HG02981 (cell line): ENCODE measurements at regions not wholly inside any gene's neighbourhood (a gene's known extent, or its start where the extent isn't known, plus 50 kb on each side); places are given as distances from the start of the nearest gene placed in this dataset.
"Not testable (repeated sequence)": the region's sequence is repeated elsewhere in the genome, so short reads cannot be mapped to it uniquely, and the experiment has no call there.

Source experiments
- ATAC-seq: cut with Tn5 transposase; IDR thresholded peaks from one replicate; pipeline ENCODE4 v1.9.1; 2021; ENCODE audit warnings: mild to moderate bottlenecking, moderate library complexity; ENCODE audit not compliant: unreplicated experiment

DNA sequence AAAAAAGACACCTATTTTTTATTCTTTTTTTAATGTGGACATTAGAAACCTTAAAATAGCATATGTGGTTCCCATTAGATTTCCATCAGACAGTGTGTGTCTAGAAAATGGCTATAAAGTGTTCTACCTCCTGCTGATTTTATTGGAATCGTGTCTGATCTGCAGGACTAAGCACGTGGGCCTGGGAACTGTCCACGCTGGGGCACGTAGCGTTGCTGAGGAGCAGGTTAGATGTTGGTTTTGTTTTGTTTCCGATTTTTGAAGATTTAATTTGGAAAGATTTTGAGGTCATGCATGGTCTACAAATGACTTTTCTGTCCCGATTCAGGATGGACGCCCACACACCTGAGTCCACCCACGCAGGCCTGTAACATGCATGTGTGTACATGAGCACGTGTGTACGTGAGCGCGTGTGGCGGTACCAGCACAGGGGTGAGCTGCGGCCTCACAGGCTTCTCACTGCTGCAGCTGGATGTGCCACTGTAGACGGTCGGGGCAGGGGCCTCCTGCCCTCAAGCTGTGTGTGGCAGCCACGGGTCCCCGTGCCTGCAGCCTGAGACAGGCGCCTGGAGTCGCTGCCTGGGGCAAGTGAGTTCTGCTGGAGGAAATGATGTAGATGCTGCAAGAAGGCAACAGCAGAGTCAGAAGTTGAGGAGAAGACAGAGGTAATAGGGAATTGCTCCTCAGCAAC is 99.7 kb upstream of the CTDP1 start:
- no peak for ATAC-seq

DNA sequence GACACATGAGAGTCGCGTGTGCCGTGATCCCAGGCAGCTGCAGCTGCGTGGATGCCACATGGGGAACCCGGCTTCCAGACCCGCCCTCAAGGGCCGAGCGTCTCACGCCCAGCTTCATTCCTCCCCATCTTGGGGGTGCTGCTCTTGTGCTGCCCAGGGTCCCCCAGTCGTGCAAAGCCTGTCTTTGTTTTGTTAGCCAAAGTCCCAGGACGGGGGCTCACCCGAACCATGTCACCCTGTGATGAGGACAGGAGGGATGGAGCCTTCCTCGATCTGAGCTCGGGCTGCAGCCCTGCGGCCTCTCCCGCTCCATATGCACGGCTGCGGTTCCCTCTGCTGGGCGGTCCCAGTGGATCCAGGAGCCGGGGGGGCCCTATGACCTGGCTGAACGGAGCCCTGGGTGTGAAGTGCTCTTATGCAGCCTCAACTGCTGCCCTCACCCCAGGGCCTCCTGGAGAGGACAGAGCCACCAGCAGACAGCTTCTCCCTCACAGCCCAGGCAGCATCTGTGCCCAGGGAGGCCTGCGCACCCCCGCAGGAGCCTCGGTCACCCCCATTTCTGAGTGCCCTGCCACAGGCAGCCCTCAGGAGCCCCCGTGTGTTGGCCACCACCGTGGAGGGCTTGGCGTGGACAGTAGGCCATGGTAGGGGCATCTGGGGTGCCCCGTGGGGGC is 99.0 kb upstream of the CTDP1 start:
- no peak for ATAC-seq

DNA sequence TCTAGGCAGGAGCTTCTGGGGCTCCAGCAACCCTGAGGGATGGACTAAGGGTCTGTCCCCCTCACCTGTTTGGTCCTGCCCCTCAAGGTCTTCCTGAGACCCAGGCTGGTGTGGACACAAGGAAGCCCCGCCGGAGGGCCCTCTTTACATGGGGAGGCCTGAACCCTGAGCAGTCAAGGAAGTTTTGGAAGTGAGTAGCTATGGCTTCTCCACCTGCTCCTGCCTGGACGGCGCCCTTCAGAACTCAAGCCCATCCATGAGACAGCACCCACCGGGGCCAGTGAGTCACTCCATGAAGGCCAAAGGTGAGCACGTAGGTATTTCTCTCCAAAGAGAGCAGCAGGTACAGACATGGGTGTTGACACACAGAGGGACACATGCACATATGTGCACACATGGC is 98.2 kb upstream of the CTDP1 start:
- no peak for ATAC-seq

DNA sequence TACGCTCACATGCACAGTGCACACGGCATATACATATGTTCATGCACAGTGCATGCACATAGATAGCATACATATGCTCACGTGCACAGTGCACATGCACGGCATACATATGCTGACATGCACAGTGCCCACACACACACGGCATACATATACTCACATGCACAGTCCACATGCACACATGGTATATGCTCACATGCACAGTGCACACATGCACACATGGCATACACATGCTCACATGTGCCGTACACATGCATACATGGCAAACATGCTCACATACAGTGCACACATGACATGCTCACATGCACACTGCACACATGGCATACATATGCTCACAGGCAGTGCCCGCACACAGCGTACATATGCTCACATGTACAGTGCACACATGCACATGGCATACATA is 97.7 kb upstream of the CTDP1 start:
- no peak for ATAC-seq

DNA sequence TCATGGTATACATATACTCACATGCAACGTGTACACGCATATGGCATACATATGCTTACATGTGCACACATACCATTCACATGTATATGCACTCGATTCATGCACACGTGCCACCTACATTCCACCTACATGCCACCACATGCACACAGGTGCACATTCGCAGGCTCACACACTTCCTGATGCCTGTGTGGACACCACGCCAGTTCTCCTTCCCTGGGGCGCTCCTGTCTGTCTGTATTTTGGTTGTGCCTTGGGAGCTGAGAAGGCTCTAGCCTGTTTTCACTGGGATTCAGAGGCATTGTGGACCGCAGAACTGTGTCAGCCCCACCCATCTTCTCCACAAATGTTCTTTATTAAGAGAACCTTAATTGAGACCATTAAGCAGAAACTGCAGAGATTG is 96.6 kb upstream of the CTDP1 start:
- ATAC-seq: no peak

DNA sequence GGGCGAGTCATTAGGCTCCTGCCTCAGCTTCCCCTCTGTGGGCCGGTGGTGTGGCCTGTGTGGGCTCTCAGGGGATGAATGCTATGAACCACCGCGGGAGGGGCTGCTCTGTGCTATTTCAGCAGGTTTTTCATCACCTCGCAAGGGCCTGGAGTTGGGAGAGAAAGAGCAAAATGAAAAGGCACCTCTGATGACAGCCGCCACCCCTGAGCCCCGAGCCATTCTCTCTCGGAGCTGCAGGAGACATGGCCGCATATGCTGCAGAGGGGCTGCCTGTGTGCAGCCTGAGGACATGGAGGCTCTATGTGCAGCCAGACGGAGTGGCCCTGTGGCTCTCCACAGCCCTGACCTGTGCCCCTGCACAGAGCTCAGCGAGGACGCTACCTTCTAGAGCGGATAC is 96.2 kb upstream of the CTDP1 start:
- ATAC-seq: no peak

DNA sequence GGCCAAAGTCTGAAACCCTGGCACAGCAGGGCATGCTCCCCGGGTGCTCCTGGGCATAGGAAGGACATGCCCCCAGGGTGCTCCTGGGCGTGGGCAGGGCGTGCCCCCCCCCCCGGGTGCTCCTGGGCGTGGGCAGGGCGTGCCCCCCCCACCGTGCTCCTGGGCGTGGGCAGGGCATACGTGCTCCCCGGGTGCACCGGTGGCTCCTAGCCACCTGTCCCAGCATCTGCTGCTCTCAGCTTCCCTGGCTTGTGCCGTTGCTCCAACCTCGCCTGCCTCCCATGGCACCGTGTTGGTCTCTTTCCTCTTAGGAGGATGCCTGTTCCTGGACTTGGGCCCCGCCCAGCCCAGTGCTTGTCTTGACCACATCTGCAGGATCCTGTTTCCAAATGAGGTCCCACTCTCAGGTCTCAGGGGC is 95.6 kb upstream of the CTDP1 start:
- ATAC-seq: no peak

DNA sequence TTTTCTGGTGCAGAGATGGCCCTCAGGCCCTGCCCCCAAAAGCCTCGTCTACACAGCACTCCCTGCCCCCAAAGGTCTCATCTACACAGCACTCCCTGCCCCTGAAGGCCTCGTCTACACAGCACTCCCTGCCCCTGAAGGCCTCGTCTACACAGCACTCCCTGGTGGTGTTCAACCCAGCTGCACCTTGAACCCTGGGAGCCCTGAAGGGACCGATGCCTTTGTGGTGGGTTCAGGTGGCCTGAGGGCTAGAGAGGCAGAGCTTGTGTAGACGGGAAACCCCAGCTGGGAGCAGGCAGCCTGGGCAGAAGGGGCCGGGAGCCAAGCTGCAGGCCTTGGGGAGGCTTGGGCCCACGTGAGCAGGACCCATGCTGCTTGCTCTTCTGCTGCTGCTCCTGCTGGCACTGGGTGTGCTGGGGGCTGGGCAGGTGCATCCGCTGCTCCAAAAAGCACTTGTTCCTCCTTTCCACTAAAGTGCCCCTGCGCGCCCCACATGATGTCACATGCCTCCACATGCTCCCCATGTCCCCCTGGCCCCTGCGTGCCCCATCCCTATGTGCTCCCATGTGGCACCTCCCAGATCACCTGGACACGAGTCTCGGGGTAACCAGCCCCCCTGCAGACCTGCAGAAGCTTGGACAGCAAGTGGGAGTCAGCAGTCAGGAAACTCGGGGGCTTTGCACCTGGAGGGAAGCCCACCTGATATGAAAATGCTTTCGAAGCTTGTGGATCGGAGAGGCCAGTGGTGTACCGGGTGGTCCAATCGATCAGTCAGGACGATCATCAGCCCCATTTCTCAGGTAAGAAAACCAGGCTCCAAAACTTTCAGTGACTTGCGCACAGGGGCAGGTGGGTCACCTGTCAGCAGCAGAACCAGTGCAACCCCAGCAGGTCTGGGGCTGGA is 94.9 kb upstream of the CTDP1 start:
- ATAC-seq: no peak

DNA sequence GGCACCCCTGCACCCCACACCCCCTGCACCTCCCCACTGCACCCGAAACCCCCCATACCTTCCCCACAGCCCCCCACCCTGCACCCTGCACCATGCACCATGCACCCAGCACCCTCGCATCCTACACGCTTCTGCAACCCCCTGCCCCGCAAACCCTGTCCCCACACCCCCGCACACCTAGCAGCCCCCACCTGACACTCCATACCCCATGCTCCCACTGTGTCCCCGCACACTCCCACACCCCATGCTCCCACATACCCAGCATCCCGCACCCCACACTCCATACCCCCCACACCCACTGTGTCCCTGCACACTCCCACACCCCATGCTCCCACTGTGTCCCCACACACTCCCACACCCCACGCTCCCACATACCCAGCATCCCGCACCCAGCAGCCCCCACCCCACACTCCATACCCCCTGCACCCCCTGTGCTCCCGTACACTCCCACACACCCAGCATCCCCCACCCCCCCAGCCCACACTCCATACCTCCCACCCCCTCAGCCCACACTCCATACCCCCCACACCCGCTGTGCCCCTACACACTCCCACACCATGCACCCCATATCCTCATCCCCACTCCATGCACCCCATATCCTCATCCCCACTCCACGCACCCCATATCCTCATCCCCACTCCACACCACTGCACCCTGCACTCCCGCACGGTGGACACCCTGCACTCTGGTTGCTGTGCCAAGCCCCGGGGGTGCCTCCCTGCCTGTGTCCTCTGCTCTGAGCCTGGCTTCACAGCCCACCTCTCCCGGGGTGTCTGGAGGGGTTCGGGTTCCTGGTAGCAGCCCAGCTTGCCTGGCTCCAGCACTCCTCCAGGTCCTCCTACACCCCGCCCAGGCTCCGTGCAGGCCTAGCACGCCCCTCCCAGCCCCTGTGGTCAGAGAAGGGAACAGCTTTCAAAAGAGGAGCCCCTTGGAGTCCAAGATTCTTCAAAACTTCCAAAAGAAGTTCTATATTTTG is 93.9 kb upstream of the CTDP1 start:
- ATAC-seq: no peak

DNA sequence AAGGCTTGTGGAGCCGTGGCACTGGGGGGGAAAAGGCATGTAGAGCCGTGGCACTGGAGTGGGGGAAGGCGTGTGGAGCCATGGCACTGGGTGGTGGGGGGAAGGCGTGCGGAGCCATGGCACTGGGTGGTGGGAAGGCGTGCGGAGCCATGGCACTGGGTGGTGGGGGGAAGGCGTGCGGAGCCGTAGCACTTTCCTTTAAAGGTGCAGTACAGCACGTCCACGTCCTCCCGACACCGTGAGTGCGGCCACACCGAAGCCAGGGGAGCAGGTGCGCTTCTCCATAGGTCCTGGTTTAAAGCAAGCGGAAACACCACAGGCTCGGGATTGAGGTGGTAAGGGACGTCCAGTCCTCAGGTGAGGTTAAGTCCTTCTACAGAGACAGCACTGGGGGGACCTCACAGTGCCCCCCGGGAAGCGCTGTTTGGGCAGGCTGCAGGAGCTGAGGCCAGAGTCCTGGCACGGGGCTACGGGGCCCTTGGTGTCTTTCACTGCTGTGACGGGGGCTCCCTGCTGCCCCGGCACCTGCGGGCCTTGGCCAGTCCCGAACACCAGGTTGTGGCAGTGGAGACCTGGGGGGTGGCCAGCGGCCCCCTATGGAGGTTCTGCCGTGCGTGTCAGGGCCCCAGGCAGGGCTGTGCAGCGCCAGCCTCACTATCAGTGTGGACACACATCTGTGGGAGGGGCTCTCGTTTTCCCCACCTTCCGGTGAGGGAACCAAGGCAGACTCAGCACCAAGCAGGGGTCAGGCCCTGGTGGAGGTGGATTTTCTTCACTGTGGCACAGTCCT is 93.0 kb upstream of the CTDP1 start:
- no peak for ATAC-seq

DNA sequence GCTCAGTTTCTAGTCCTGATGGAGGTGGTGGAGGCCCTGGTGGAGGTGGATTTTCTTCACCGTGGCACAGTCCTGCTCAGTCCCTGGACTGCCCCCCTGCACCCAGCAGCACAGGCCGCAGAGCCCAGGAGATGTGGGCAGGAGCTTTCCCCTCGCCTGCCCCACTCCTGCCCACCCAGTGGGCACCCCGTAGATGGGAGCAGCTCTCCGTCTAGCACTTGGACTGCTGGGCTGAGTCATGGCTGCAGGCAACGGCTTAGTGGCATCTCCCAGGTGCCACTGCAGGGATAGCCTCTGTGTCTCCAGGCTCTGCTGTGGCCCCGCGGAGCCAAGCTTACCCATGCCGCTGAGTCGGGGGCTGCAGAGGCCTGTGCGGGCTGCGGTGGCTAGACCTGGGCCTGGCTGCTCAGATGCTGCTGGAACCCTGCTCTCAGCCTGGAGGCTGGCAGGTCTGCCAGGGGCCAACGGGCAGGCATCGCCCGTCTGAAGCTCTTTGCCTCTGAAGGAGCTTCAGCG is 92.3 kb upstream of the CTDP1 start:
- no peak for ATAC-seq

DNA sequence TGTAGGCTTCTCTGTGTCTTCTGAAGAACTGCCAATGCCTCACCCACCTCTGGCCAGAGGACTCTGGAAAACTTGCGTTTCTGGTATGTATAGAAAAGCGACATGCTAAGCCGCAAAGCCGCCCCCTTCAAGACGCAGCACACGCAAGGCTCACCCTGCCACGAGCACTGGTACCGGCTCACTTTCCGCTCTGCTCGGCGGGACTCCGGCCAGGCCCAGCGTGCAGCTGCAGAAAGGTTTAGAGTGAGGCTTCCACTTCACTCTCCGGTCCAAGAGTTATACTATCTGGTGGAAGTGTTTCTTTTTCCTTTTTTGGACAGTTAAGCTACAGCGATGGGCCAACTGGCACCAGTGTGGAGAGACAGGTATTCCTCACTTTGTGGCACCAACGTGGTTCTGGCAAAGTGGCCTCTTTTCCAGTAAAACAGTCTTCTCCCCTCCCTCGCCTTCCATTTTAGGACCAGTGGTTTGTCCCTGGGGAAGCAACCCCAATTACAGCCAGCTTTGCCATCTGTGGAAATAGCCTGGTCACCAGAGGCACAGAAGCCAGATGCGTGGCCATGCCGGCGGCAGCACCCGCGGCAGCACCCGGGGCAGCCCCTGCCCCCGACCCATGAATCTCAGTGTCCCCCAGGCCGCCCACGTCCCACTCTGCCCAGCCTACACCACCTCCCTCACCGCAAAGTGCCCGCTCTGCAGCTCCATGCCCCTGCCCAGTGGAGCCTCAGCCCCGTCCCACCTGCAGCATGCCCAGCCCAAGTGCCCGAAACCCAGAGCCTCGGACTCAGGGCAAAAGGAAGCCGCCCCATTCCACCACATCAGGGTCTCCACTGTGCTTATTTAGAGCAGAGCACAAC is 91.6 kb upstream of the CTDP1 start:
- ATAC-seq: no peak

DNA sequence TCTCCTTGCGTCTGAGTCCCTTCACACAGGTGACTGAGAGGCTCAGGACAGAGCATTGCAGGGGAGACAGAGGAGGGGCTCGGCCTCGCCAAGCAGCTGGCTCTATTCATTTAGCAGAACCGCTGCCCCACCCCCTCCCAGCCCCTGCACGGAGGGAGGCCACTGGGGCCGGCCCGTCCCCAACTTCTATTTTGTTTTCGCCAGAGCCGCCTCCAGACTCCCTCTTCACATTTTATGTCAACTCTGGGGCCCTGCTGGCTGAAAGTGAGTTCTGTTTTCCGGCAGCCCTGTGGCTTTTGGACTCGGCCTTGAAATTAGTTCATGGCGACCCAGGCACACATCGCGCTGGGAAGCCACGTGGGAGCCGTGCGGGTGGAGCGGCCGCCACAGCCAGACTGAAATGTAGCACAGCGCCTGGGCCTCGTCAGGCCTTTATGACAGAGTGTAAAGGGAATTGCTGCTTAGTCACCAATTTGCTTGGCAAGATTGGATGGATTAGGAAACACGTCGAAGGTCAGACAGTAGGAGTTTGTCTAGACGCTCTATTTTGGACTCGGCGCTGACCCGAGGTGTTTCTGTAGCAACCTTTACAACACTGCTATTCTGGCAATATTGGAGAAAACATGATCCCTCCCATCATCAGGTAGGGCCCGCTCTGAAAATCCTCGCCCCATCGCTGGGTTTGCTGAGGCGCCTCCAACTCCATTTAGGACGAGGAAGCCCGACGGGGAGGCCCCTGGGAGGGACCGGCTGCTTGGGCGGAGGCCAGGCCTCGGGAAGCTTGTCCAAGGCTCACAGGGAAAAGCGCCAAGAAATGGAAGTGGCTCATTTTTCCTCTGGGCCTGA is 90.7 kb upstream of the CTDP1 start:
- ATAC-seq: no peak

DNA sequence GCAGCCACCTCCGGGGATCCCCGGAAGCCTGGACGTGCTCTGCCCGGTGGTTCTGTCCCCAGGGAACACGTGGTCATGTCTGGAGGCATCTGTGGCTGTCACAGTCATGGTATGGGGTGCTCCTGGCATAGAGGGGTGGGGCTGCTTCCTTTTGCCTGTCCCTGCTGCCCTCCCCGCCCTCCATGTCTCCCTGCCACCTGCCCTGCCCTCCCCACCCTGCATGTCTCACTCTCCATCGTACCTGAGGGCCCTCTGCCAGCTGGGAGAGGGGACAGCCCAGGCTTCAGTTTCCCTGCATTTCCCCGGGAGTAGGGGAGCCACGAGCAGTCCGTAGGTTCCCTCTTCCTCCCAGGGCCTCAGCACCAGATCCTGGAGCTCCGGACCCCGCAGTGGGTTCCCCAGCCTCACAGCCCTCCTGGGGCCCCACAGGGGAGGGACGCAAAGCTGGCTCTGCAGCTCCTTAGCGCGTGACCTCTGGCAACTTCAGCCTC is 90.0 kb upstream of the CTDP1 start:
- ATAC-seq: no peak

DNA sequence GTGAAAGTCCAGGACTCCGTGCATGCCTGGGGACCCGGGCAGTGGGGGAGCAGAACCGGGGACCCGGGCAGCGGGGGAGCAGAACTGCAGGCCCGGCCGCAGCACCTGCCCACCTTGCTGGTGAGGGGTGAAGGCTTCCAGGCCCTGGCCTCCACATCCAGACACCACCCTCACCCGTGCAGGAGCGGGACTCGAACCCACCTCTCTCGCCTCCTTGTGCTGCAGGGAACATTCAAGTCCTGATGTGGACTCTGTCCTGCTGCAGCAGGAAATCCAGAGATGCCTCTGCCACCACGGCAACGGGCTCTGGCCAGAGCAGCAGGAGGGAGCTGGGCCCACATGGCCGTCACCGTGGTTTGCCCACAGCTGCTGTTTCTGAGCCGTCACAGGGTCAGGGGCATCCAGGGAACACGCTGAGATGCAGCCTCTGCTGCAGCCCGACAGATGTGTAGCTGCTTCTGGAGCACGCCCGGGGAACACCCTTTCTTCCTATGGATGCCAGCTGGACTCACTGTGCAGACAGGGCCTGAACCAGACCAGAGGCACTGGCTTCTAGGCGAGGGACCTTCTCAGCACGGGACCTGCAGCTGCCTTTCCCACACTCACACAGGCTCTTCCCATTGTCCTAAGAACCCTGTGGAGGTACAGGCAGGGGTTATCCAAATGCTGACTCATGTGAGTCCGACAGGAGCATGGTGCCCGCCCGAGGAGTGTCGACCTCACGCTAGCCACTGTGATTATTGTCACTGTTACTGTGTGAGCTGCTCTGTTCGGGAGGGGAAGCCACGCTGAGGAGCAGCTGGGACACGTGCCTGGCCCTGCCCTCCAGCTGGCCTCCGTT is 89.2 kb upstream of the CTDP1 start:
- no peak for ATAC-seq

DNA sequence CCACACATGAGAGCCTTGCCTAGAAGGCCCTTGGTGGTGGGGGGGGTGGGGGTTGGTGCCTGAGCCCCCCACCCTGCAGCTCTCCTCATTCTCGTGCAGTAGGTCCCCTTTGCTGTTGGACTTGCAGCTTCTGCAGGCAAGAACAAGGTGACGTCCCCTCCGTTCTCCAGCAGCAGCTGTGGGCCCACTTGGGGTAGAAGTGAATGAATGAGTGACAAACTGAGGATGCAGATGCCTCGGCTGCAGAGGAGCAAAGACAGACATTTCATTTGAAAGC is 88.6 kb upstream of the CTDP1 start:
- ATAC-seq: no peak

DNA sequence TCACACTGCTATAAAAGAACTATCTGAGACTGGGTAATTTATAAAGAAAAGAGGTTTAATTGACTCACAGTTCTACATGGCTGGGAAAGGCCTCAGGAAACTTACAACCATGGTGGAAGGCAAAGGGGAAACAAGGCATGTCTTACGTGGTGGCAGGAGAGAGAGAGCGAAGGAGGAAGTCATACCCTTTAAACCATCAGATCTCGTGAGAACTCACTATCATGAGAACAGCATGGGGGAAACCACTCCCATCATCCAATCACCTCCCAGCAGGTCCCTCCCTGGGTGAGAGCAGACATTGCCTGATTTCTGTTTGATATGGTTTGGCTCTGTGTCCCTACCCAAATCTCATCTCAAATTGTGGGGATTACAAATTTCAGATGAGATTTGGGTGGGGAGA is 86.9 kb upstream of the CTDP1 start:
- ATAC-seq: not testable (repeated sequence)
